C1 segment of cervical spinal cord (tissue), 14 donors: ENCODE measurements at regions not wholly inside any gene's neighbourhood (a gene's known extent, or its start where the extent isn't known, plus 50 kb on each side); places are given as distances from the start of the nearest gene placed in this dataset.

Source experiments
- DNase-seq, 14 donors: peaks; one replicate each; lab custom pipeline; 2025; lab: John Stamatoyannopoulos, UW

DNA sequence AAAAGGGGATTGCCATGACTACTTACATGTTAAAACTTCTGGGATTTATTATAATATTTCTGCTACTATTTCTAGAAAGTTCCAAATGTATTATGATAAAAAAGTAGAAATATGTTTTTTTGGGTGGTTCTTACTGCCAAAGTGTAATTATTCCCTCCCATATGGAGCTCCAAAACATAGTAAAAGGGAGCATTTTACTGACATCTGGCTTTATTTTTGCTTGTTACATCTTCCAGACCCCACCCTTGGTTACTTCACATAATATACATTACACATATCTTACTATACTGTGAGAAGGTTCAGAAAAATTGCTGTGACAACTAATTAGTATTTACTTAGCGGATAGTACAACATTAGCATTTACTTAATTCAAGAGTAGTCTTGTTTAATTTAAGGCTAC is 205.1 kb upstream of the TLL1 start:
- no peak for DNase-seq

DNA sequence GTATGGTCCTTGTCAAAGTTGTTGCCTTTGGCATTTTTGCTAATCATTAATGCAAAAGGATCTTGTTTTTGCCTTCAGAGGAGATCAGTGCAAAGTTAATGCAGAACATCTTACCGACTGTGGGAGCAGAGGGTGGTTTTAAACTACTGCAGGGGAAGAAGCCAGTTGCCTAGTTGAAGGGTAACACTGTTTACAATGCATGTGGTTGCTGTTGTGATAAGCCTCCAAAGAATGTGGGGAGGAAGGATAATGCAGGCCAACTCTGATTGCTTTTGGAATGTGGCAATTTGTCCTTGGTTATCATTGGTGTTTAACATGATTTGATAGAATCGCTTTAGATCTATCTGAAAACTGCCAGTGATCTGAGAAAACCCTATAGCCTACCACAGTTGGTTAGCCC is 204.3 kb upstream of the TLL1 start:
- DNase-seq = no peak

DNA sequence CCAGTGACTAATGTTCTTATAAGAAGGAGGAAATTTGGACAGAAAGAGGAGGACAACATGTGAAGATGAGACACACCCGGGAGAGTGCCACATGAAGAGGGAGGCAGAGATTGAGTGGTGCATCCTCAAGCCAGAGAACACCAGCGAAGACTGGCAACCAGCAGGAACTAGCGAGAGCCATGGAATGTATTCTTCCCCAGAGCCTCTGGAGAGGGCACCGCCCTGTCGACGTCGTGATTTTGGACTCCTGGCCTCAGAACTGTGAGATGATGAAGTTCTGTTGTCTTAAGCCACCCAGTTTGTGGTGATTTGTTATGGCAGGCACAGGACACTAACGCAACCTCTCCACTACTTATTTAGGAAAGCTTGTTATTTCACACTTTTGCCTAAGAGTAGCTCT is 196.0 kb upstream of the TLL1 start:
- no peak for DNase-seq

DNA sequence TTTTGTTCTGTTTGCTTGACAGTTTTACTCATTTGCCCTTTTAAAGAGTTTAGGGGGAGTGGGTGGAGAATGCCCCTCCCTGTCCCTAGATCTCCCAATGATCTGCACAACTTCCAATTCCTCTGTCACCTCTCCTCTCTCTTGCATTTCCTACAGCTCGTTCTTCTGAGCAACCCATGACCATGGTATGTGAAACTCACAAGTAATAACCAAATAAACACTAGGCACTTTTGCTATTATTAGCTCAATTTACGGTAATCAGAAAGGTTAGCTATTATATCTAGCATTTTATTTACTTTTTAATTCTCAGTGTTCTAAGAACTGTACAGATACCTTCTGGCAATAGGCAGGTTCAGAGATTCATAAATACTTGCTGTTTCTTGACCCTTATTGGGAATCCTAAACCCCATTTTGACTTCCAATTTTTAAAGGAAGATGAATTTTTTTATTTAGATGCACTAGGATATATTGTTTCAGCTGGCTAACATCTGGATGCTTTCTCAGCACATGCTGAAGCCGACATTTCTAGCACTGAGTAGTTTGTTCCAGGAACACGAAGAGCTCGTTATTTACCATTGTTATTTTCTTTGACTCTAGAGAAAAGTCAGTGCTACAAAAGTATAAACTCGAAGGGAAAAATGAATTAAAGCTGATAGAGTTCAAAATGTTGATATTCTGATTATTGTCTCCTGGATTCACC is 194.7 kb upstream of the TLL1 start:
- DNase-seq = no peak

- no peak for DNase-seq
These were observed 194.1 kb upstream of the TLL1 start for GRCh38 chr4:165678936-165679325.

- DNase-seq = no peak
These were observed 192.2 kb upstream of the TLL1 start for GRCh38 chr4:165680821-165681220.

GRCh38 chr4:165682611-165683010 is 190.4 kb upstream of the TLL1 start:
- no peak for DNase-seq

DNA sequence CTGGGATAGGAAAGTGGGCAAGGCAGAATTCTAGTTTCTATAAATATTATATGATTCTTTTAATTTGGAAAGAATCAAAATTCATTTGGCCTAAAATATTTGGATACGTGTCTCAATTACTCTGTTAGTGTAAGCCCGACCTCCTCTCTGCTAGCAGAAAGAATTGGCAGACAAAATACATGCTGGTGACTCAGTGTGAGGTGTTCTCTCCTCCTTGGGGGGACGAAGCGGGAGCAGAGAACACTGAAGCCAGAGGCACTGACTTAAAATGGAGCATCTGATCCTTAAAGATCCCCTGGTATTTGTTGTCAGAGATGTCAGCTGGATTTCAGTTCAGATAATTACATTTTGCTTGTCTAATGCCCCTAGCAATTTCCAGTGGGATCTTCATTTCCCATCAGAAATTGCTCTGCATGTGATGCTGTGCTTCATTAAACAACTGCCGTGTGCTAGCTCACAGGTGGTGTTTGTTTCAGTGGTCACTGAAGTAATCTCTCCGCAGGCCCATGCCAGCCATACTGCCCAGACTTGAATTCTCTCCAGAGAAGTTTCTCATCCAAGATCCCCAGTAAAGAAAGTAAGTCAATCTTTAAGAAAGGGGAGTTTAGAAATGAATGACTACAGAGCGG is 188.7 kb upstream of the TLL1 start:
- DNase-seq = peak in 1 of 14 donors; percentile 69

- no peak for DNase-seq
These were observed 186.3 kb upstream of the TLL1 start for GRCh38 chr4:165686756-165687155.

GRCh38 chr4:165689159-165689558 is 183.9 kb upstream of the TLL1 start:
- DNase-seq = no peak

GRCh38 chr4:165692082-165692481 is 181.0 kb upstream of the TLL1 start:
- DNase-seq = no peak

- no peak for DNase-seq
These were observed 174.8 kb upstream of the TLL1 start for GRCh38 chr4:165698272-165698671.

DNA sequence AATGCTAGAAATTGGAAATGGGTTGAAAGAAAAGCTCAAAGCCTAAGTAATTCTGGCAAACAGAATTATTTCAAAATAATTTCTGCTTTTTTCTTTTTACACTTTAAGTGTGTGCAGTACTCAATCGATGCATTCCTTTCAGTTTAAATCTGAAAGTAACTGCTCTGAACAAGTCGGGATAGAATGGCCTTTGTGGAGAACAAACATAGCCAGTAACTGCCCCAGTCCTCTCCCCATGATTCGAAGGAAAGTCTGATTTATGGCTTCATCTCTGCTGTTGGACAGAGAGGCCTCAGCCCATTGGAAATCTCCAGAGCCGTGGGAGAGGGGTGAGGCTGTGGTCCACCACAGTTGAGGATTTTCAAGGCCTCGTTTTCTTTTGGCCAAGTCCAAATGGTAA is 174.0 kb upstream of the TLL1 start:
- no peak for DNase-seq

DNA sequence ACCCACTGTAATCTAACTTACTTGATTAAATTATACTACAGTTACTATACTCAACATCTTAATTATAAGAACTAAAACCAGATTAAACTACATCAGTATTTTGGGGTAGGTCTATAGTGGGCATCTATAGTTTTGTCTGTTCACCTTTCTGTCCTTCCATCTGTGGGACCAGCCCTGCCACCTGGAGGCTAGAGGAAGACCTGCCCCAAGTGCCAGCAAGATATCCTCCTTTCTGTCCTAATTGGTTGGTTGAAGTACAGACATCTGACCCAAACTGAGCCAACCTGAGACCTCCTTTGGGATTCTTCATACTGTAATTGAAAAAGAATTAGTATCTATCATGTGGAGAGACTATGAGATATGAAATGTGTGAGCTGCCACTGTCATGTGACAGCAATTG is 172.2 kb upstream of the TLL1 start:
- DNase-seq = no peak

- no peak for DNase-seq
These were observed 165.9 kb upstream of the TLL1 start for GRCh38 chr4:165707128-165707527.

- no peak for DNase-seq
These were observed 163.5 kb upstream of the TLL1 start for GRCh38 chr4:165709516-165709915.

- no peak for DNase-seq
These were observed 163.0 kb upstream of the TLL1 start for GRCh38 chr4:165709973-165710526.

- DNase-seq = no peak
These were observed 161.6 kb upstream of the TLL1 start for GRCh38 chr4:165711436-165711835.

- no peak for DNase-seq
These were observed 161.1 kb upstream of the TLL1 start for GRCh38 chr4:165711912-165712311.

DNA sequence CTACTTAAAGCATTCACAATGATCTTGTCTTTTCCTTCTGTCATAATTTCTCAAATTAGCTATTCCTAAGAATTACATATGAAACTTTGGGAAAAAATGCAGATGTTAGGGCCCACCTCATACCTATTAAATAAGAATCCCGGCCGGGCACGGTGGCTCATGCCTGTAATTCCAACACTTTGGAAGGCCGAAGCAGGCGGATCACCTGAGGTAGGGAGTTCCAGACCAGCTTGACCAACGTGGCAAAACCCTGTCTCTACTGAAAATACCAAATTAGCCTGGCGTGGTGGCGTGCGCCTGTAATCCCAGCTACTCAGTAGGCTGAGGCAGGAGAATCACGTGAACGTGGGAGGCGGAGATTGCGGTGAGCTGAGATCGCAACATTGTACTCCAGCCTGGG is 158.4 kb upstream of the TLL1 start:
- no peak for DNase-seq

- no peak for DNase-seq
These were observed 157.8 kb upstream of the TLL1 start for GRCh38 chr4:165715211-165715610.

DNA sequence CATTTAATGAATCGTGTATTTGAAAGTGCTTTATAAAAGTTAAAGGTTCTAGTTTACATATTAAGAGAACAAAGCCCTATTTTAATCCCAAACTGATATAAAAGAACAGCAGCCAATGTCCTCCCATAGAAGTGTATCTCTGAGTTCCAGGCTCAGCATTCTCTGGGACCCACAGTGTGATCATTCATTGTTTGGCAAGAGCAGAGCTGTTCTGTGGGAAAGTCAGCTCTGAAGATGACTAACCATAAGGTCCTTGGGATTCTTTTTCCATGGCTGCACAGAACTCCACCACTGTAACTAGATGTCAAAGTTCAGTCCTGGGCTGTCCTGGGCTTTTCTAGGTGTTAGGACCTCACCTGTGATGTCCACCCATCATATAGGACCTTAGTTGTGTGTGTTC is 157.0 kb upstream of the TLL1 start:
- DNase-seq = no peak

DNA sequence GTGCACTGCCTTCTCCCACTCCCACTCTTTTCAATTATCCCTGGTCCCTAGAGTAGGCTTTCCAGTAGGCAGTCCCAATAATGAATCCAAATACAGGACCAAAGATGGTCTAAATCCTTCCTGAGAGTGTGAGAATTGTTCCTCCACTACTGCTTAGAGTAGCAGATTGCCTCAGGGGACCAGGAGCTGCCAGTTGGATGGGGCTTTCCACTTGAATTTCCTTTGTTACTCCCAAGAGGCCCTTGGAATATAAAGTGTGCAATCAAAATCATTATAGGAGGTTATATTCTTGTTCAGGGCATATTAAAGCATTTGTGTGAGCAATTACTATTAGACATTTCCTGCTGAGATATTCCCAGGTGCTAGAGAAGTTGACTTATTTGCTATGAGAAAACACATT is 156.6 kb upstream of the TLL1 start:
- DNase-seq = no peak
